ENCODE measurements at regions not wholly inside any gene's neighbourhood (a gene's known extent, or its start where the extent isn't known, plus 50 kb on each side); places are given as distances from the start of the nearest gene placed in this dataset.
A peak's percentile ranks its signal among the peaks of the same experiment; 100 is the strongest.

DNA sequence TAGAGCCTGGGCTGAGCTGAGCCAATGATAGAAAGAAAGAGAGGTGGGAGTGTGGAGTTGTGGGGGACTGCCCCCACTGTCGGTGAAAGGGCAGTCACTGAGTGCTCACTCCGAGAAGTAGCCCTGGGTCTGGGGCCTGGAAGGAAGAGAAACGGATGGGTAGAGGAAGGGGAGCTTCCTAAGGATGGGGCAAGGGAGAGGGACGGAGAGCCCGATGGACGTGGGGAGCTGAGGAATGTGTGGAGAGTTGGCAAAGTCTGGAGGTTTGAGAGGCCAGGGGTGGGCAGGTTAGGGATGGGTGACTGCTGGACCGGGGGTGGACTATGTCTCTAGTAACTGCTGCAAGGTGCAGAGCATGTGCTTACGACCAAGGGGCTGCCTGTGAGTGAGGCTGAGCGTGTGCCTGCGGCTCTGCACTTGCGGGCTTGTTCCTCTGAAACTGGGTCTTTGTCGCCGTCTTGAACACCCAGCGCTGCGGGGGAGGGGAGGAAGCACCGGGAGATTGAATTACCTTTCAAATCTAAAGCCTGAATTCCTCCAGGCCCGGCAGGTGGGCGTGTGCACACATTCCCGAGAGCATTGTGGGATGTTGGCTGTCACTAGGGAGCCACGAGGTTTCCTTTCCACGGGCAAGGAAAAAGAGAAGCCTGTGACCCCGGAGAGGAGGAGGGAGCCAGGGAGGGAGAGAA, 76.4 kb upstream of the ARAP3 start:
- ChIA-PET POLR2A (ENCODE audit: low non-redundant PET) (no interaction called here), CTCF (interaction anchor here (0.6 to 7.4 kb wide), 9 partner anchors 10 to 202 kb away, joined by 3 to 106 read pairs (median 4); partner anchors contain the start of gene PCDH1)
- no peak for DNase-seq (ENCODE audit: low spot score)
- TF ChIP-seq CTCF (conservative IDR thresholded peaks at IDR 0.05; ENCODE audit: low read depth), result no peak
- no peak overlapping the region for H3K27ac ChIP-seq

- POLR2A ChIA-PET (ENCODE audit: low non-redundant PET), result interaction anchor here (0.6 to 0.7 kb wide), 3 partner anchors 41 to 121 kb away, joined by 3 to 4 read pairs (median 3); partner anchors contain the start of gene PCDH1
- CTCF ChIA-PET, result interaction anchor here (0.5 to 7.4 kb wide), 19 partner anchors 9 to 203 kb away, joined by 3 to 106 read pairs (median 4); partner anchors contain the start of gene PCDH1
- no peak overlapping the region for H3K27ac ChIP-seq
- no peak; the same call in 1 of the 2 replicates for TF ChIP-seq CTCF (conservative IDR thresholded peaks at IDR 0.05; ENCODE audit: low read depth)
- DNase-seq (ENCODE audit: low spot score), result peak; percentile 88
Measured at GRCh38 chr5:141757402-141757801, 75.4 kb upstream of the ARAP3 start.

DNA sequence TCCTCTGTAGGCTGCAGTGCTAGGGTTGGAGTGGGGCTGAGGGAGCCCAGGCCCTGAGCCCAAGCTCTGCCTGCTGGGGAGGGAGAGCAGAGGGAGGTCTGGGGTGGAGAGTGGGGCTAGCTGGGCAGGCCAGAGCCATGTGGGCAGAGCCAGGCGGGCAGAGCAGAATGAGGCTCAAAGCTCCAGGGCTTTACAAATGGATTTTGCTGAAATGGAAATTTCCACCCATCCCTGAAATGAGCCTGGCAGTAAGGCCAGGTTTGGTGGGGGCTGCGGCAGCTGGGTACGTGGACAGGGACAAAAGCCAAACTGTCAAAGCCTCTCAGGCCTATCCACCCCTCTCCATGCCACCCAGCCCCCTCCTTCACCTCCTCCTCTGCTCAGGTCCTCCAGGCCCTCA, 74.2 kb upstream of the ARAP3 start:
- ChIA-PET POLR2A (ENCODE audit: low non-redundant PET) (no interaction called here), CTCF (interaction anchor here (0.9 to 7.4 kb wide), 3 partner anchors 58 to 122 kb away, joined by 4 to 106 read pairs (median 11); partner anchors contain the start of gene PCDH1)
- TF ChIP-seq CTCF (conservative IDR thresholded peaks at IDR 0.05; ENCODE audit: low read depth), result no peak
- DNase-seq (ENCODE audit: low spot score), result no peak
- no peak overlapping the region for H3K27ac ChIP-seq

- peak; percentile 88 for DNase-seq (ENCODE audit: low spot score)
- CTCF ChIA-PET, result interaction anchor here (0.6 to 7.4 kb wide), 7 partner anchors 21 to 124 kb away, joined by 3 to 106 read pairs (median 4); partner anchors contain the start of gene PCDH1
- no peak overlapping the region for H3K27ac ChIP-seq
- POLR2A ChIA-PET (ENCODE audit: low non-redundant PET), result no interaction called here
- TF ChIP-seq CTCF (conservative IDR thresholded peaks at IDR 0.05; ENCODE audit: low read depth), result no peak
Measured at GRCh38 chr5:141753971-141754713, 72.1 kb upstream of the ARAP3 start.

DNA sequence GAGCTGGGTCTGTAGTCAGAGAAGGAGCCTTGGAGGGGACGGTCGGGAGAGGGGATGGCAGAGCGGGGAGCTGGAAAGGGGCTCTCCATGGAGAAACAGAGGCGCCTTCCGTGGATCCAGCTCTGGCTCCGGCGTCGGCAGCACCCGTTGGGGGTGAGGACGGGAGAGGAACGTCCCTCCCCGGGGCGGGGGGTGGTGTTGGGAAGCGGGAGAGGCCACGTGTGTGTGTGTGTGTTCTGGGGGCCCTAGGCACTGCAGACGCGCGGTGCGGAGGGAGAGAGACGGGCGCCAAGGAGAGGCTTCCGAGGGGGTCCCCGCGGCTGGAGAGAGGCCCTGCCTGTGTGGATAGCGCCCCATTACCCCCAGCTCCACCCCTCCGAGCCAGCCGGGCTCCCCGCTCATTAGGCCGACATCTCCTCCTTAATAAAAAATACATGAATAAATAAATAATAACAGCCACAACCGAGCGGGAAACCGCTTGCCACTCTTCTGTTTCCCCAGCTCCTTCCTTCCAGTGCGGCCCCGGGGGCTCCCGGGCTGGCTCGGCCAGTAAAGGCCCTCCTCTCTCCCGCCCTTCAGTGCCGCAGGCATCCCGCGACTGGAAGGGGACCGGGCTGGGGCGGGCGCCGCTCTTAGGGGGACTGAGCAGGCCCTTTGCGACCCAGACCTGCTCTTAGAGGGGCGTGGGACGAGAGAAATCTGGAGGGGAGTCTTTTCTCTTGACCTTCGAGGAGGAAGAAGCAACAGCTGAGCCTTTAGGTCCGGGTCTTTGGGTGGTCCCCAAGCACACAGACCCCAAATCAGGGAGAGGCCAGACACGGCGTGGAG, 71.3 kb upstream of the ARAP3 start:
- ChIA-PET CTCF (interaction anchor here (0.6 to 7.4 kb wide), 5 partner anchors 8 to 125 kb away, joined by 3 to 106 read pairs (median 3); partner anchors contain the start of gene PCDH1), POLR2A (ENCODE audit: low non-redundant PET) (no interaction called here)
- H3K27ac ChIP-seq, result no peak overlapping the region
- TF ChIP-seq CTCF (conservative IDR thresholded peaks at IDR 0.05; ENCODE audit: low read depth), result no peak
- no peak for DNase-seq (ENCODE audit: low spot score)
